K562 (cell line): ENCODE measurements at regions not wholly inside any gene's neighbourhood (a gene's known extent, or its start where the extent isn't known, plus 50 kb on each side); places are given as distances from the start of the nearest gene placed in this dataset.

Experiments used
- ATAC-seq: fragments of 200-7000 bp; cut with Tn5 transposase; 3 replicates; pipeline ENCODE4 v1.9.1; 2020; ENCODE audit warnings: moderate library complexity
- BruUV-seq: library from RNA; stranded (reverse); fragments of 400-500 nt; replicated peaks from 2 replicates; lab custom pipeline; 2021; lab: Mats Ljungman, UMichigan
- CTCF ChIA-PET: fragments of 300-600 bp; formaldehyde crosslinking; extraction: SDS; loops from one replicate; lab custom pipeline; 2021; ENCODE audit warnings: low intra/inter-chr PET ratio; lab: Yijun Ruan, JAX
- POLR2A ChIA-PET: fragments of 300-600, 350-650 bp; sonication (Branson Sonifier 250); formaldehyde crosslinking; extraction: SDS; loops from one replicate; lab custom pipeline; 2021; ENCODE audit warnings: antibody characterized with exemption, inconsistent platforms; lab: Yijun Ruan, JAX
- DNase-seq, 4 experiments: peaks; one replicate each; pipeline versions ENCODE4 v3.0.0 to v3.0.0-alpha.2; 2011 to 2018; ENCODE audit warnings: low spot score in 3 of 4, mixed read lengths in 3 of 4; ENCODE audit errors: extremely low read depth in 1 of 4
- FAIRE-seq: peaks from 2 replicates; lab custom pipeline; 2011; peaks lifted over from hg19 to GRCh38; lab: Jason Lieb, UNC
- H2AFZ ChIP-seq: 2 replicates; pipeline ENCODE4 v1.6.0; 2011; ENCODE audit warnings: low read depth, low read length, control low read depth, inconsistent platforms
- H3K27ac ChIP-seq: fragments of 200-600 bp; 3 replicates; pipeline ENCODE4 v1.8.0; 2011; ENCODE audit warnings: low read depth, mild to moderate bottlenecking, control low read depth, inconsistent platforms, low read length, moderate library complexity, mixed read lengths; ENCODE audit errors: extremely low read depth
- H3K27me3 ChIP-seq, 2 experiments: fragments of 300-600 bp in 1 of 2; 2 replicates in 1 of 2; 3 replicates in 1 of 2; pipeline versions ENCODE4 v1.6.0 to v1.8.0; 2011; ENCODE audit warnings: inconsistent platforms in 2 of 2, low read length in 2 of 2, mild to moderate bottlenecking in 1 of 2, mixed read lengths in 1 of 2, moderate library complexity in 1 of 2; ENCODE audit not compliant: control insufficient read depth in 2 of 2, insufficient read depth in 2 of 2
- H3K36me3 ChIP-seq: fragments of 300-600 bp; 3 replicates; pipeline ENCODE4 v1.8.0; 2011; ENCODE audit warnings: mild to moderate bottlenecking, low read length, inconsistent platforms; ENCODE audit not compliant: control insufficient read depth, insufficient read depth
- H3K4me1 ChIP-seq, 2 experiments: fragments of 200-600 bp in 1 of 2; replicated peaks in 1 of 2; 2 replicates in 1 of 2; 3 replicates in 1 of 2; pipeline versions ENCODE4 v1.5.1 to v1.8.0; 2011; ENCODE audit warnings: inconsistent platforms in 2 of 2, low read length in 2 of 2, mild to moderate bottlenecking in 1 of 2, mixed read lengths in 1 of 2, moderate library complexity in 1 of 2; ENCODE audit not compliant: control insufficient read depth in 2 of 2, insufficient read depth in 2 of 2
- H3K4me2 ChIP-seq: 2 replicates; pipeline ENCODE4 v1.6.1; 2011; ENCODE audit warnings: low read length, control low read depth, inconsistent platforms, mixed read lengths; ENCODE audit not compliant: insufficient read depth
- H3K4me3 ChIP-seq: fragments of 200-600 bp; sonication (generic), shearing (Covaris generic); 2 replicates; pipeline ENCODE4 v1.5.1; 2016; ENCODE audit warnings: control low read depth, inconsistent platforms
- H3K79me2 ChIP-seq: fragments of 200-600 bp; 3 replicates; pipeline ENCODE4 v1.8.0; 2011; ENCODE audit warnings: low read length, inconsistent platforms; ENCODE audit not compliant: control insufficient read depth, insufficient read depth
- H3K9ac ChIP-seq, 2 experiments: 2 replicates each; pipeline versions ENCODE4 v1.6.0 to v1.6.1; 2011; ENCODE audit warnings: low read depth in 2 of 2, low read length in 2 of 2, control low read depth in 1 of 2, inconsistent platforms in 1 of 2, mild to moderate bottlenecking in 1 of 2, mixed read lengths in 1 of 2; ENCODE audit not compliant: insufficient read depth in 1 of 2
- H3K9me1 ChIP-seq: one replicate; pipeline ENCODE4 v1.6.0; 2011; ENCODE audit warnings: inconsistent platforms, mild to moderate bottlenecking, low read length, moderate library complexity; ENCODE audit not compliant: control insufficient read depth, insufficient read depth
- H3K9me3 ChIP-seq: replicated peaks from 2 replicates; pipeline ENCODE4 v1.5.1; 2011; ENCODE audit warnings: low read depth, low read length, inconsistent platforms; ENCODE audit not compliant: control insufficient read depth, insufficient read depth
- H4K20me1 ChIP-seq: replicated peaks from 2 replicates; pipeline ENCODE4 v1.6.1; 2011; ENCODE audit warnings: low read length, inconsistent platforms, mixed read lengths; ENCODE audit not compliant: control insufficient read depth, insufficient read depth
- ILF3 ChIP-seq: fragments of 450-650 bp; IDR thresholded peaks from 2 replicates; pipeline ENCODE4 v1.6.1; 2018; ENCODE audit warnings: antibody characterized with exemption, mild to moderate bottlenecking, moderate library complexity, borderline replicate concordance
- SRSF1 ChIP-seq: fragments of 200-400 bp; formaldehyde crosslinking; IDR thresholded peaks from 2 replicates; pipeline ENCODE4 v1.6.1; 2017; ENCODE audit warnings: mild to moderate bottlenecking, low read depth, low read length, moderate library complexity
- TRIM24 ChIP-seq, 2 experiments: fragments of 450-650 bp; IDR thresholded peaks; 2 replicates each; pipeline ENCODE4 v1.6.1; 2016
- ZNF146 ChIP-seq: IDR thresholded peaks from one replicate; pipeline ENCODE4 v1.6.1; 2018; ENCODE audit warnings: missing compliant biosample characterization; ENCODE audit not compliant: unreplicated experiment
- ZNF75A ChIP-seq: fragments of 450-650 bp; formaldehyde crosslinking; IDR thresholded peaks from 2 replicates; pipeline ENCODE4 v1.4.0; 2020; ENCODE audit warnings: mild to moderate bottlenecking
- WGBS: fragments of 100-300 bp; shearing (Covaris generic); methylation state at CpG from one replicate; pipeline ENCODE4 v1.1.6; 2016; ENCODE audit warnings: low coverage, mixed read lengths; ENCODE audit not compliant: insufficient coverage; ENCODE audit errors: missing lambda C conversion rate; 5-methylcytosine and 5-hydroxymethylcytosine counted together
- in situ Hi-C: fragments of 300-500 bp; cut with MboI; formaldehyde crosslinking; loops from 4 replicates; pipeline ENCODE4 v1.15.0; 2018; ENCODE audit warnings: inconsistent platforms, mixed read lengths
- intact Hi-C: fragments of 100-400 bp; cut with micrococcal nuclease; formaldehyde crosslinking; loops from 2 replicates; pipeline ENCODE4 v1.14.2; 2022
- TF ChIP-seq, protein P1 (sequence below): fragments of 150-350 bp; conservative IDR thresholded peaks from 2 replicates; pipeline ENCODE4 v1.6.1; 2014; ENCODE audit warnings: low read length
- TF ChIP-seq, protein P2 (sequence below), 2 experiments: fragments of 450-650 bp; IDR thresholded peaks; 2 replicates each; pipeline ENCODE4 v1.6.1; 2016

DNA sequence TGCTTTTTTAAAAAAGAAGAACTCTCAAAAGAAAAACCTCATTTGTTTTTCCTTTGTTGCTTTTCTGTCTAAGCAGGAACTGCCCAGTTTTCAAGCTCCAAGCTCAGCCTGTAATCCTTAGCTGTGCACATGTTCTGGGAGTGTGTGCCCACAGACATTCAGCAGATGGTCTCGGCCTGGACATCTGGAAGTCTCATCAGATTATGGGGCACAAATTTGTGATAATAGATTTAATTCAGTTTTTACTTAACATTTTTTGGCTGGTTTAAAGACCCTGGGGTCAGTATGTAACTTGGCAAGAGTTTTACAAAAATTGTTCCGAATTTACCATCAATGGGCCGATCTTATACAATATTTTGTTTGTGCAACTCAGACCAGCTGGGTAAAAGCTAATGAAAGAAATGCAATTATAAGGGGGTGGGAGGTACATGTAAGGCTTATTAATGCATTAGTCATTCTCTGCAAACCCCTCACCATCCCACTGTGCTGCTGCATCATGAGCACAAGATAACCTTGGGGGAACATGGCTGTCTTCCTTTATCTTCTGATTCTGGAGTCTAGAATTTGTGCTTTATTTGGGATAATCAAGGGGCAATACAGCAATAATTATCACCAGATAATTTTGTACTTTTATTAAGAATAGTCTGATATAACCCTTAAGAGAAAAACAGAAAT, 86.9 kb upstream of the PHOX2B start (continued):
- TF ChIP-seq, protein P1, sequence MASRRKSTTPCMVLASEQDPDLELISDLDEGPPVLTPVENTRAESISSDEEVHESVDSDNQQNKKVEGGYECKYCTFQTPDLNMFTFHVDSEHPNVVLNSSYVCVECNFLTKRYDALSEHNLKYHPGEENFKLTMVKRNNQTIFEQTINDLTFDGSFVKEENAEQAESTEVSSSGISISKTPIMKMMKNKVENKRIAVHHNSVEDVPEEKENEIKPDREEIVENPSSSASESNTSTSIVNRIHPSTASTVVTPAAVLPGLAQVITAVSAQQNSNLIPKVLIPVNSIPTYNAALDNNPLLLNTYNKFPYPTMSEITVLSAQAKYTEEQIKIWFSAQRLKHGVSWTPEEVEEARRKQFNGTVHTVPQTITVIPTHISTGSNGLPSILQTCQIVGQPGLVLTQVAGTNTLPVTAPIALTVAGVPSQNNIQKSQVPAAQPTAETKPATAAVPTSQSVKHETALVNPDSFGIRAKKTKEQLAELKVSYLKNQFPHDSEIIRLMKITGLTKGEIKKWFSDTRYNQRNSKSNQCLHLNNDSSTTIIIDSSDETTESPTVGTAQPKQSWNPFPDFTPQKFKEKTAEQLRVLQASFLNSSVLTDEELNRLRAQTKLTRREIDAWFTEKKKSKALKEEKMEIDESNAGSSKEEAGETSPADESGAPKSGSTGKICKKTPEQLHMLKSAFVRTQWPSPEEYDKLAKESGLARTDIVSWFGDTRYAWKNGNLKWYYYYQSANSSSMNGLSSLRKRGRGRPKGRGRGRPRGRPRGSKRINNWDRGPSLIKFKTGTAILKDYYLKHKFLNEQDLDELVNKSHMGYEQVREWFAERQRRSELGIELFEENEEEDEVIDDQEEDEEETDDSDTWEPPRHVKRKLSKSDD = no peak
- TF ChIP-seq ZNF146 = no peak
- TF ChIP-seq ILF3 = no peak
- TF ChIP-seq SRSF1 = no peak
- TF ChIP-seq, protein P2, sequence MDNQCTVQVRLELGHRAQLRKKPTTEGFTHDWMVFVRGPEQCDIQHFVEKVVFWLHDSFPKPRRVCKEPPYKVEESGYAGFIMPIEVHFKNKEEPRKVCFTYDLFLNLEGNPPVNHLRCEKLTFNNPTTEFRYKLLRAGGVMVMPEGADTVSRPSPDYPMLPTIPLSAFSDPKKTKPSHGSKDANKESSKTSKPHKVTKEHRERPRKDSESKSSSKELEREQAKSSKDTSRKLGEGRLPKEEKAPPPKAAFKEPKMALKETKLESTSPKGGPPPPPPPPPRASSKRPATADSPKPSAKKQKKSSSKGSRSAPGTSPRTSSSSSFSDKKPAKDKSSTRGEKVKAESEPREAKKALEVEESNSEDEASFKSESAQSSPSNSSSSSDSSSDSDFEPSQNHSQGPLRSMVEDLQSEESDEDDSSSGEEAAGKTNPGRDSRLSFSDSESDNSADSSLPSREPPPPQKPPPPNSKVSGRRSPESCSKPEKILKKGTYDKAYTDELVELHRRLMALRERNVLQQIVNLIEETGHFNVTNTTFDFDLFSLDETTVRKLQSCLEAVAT (IDR thresholded peaks at IDR 0.05) = no peak

DNA sequence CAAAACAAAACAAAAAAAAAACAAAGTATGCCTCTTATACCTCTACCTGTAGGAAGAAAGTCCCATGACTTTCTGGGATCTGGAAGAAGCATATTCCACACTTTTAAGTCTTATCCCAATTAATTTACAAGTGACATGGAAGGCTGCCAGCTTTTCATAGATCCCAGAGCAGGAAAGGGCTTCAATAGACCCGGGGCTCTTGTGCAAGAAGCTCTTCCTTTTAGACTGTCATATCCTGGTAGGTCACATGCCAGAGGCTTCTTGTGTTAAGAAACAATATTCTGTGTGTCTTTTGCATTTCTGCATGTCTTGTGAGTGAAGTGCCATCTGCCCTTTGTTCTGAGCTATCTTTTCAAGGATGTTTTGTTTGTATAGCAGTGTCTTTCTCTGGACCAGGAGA, 84.4 kb upstream of the PHOX2B start:
- no peak for TF ChIP-seq ZNF75A
- no peak for TF ChIP-seq TRIM24 (IDR thresholded peaks at IDR 0.05)
- CTCF ChIA-PET = no interaction called here
- in situ Hi-C loops = no loop called here
- no peaks in the 10 kb centered on the region for H3K4me1 ChIP-seq
- no peak overlapping the region for H3K4me3 ChIP-seq
- H3K9me1 ChIP-seq = no peaks in the 10 kb centered on the region
- H3K9me3 ChIP-seq = no peaks in the 10 kb centered on the region
- H3K4me2 ChIP-seq = no peak overlapping the region
- ATAC-seq (no peak), FAIRE-seq (no peak), DNase-seq (no peak)
- no peak overlapping the region for H3K27ac ChIP-seq
- H3K27me3 ChIP-seq = no peaks in the 10 kb centered on the region
- no peaks in the 10 kb centered on the region for H3K36me3 ChIP-seq
- H4K20me1 ChIP-seq = no peaks in the 10 kb centered on the region
- WGBS = 0% methylated on average over 1 of the region's 1 CpG
- intact Hi-C loops = no loop called here
- BruUV-seq = no TSS peak
- H2AFZ ChIP-seq = no peak overlapping the region
- no peak overlapping the region for H3K9ac ChIP-seq
- POLR2A ChIA-PET = interaction anchor here (0.7 kb wide), 1 partner anchor 591 kb away, joined by 5 read pairs; no protein-coding TSS in a partner anchor
- no peaks in the 10 kb centered on the region for H3K79me2 ChIP-seq
